GM18505 (cell line): ENCODE measurements at regions not wholly inside any gene's neighbourhood (a gene's known extent, or its start where the extent isn't known, plus 50 kb on each side); places are given as distances from the start of the nearest gene placed in this dataset.
"Not testable (repeated sequence)": the region's sequence is repeated elsewhere in the genome, so short reads cannot be mapped to it uniquely, and the experiment has no call there.

Experiments used
- ATAC-seq: cut with Tn5 transposase; IDR thresholded peaks from one replicate; pipeline ENCODE4 v1.9.1; 2021; ENCODE audit not compliant: unreplicated experiment
- POLR2A ChIP-seq: IDR thresholded peaks from 4 replicates; pipeline ENCODE4 v1.6.1; 2011; ENCODE audit warnings: borderline replicate concordance; ENCODE audit not compliant: insufficient read depth, insufficient read length; ENCODE audit errors: extremely low read depth

DNA sequence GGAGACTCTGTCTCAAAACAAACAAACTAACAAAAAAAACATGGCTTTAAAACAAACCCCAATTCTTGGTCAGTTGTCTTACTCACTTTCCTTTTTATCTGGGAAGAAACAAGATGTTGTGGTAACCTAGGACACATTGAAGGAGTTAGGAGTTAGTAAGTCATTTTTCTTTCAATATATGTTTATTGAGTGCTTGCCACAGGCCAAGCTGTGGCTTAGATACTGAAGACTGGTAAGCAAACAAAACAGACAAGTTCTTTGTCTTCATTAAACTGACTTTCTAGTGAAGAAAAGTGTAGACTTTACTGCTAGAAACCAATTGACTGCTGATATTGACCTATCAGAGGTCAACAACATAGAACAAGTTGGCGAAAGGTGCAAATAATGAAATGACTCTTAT, 1228.3 kb upstream of the FAM98A start:
- no peak for ATAC-seq
- no peak for TF ChIP-seq POLR2A

DNA sequence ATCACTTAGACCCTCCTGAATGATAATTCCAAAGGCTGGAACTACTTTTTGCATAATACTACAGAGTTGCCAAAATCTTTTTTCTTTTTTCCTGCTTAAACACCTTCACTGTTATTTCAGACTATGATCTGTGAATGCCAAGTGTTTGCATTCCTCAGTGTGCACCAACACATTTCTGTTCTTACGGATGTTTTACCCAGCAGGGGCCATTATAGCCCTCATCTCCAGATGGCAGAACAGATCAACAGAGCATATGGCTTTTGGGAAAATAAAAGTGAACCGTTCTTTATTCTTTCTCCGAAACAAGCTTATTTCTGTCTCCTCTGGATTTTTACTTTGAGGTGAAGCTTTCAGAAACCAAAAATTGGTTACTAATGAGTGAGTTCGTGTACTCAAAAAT, 1226.6 kb upstream of the FAM98A start:
- no peak for ATAC-seq

GRCh38 chr2:34822616-34823015, 1223.5 kb upstream of the FAM98A start:
- ATAC-seq, result no peak
- TF ChIP-seq POLR2A, result no peak

More for the DNA sequence above, 1226.6 kb upstream of the FAM98A start:
- TF ChIP-seq POLR2A, result no peak

DNA sequence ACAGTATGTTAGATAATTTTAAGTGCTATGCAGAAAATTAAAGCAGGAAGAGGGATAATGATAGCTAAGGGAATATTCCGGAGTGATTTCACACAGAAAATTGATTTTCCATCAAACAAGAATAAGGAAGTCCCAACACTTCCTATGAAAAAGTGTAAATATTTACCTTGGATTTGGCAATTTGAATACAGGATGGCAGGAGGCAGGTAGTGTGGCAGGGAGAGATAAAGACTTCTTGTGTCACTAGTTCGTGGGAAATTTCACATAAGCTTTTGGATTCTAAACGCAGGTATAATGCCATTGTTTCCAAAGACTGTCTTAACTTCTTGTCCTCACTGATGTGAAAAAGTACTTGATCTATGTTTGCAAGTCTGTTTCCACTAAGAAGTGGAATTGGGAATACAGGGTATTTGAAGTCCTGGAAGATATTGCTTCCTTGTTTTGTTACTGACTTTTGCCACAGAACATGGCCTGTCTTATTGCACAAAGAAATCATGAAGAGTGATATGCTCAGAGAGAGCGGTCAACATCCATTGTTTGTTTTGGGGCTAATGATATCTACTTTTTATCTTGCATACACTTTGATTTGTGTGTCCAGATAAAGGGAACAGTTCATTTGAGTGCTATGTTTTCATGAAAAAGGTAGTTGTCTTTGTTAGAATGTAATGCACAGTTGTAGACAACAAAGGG, 1216.1 kb upstream of the FAM98A start:
- no peak for TF ChIP-seq POLR2A
- no peak for ATAC-seq

GRCh38 chr2:34810456-34810855, 1211.4 kb upstream of the FAM98A start:
- ATAC-seq, result no peak
- TF ChIP-seq POLR2A, result no peak

- ATAC-seq, result no peak
- TF ChIP-seq POLR2A, result no peak
These were observed 1209.3 kb upstream of the FAM98A start for GRCh38 chr2:34808426-34808825.

DNA sequence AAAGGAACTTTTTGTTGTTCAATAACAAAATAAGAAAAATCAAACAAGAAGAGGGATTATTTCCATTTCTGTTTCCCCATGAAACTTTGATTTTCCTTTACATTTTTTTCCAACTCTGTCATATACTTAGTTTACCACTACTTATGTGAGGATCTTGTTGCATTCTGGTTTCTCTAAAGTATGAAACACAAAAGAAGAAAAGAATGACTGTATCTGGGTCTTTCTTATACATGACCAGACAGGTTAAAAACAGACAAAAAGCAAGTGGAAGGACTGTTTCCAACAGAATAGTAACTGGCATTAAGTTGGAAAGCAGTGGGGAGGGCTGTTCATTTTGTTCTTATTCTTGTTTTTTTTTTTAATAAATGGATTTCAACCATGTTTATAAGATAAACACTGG, 1207.8 kb upstream of the FAM98A start:
- no peak for TF ChIP-seq POLR2A
- no peak for ATAC-seq

GRCh38 chr2:34806396-34806795, 1207.3 kb upstream of the FAM98A start:
- no peak for ATAC-seq
- TF ChIP-seq POLR2A, result no peak

- no peak for TF ChIP-seq POLR2A
- ATAC-seq, result no peak
These were observed 1200.5 kb upstream of the FAM98A start for GRCh38 chr2:34799556-34799955.

DNA sequence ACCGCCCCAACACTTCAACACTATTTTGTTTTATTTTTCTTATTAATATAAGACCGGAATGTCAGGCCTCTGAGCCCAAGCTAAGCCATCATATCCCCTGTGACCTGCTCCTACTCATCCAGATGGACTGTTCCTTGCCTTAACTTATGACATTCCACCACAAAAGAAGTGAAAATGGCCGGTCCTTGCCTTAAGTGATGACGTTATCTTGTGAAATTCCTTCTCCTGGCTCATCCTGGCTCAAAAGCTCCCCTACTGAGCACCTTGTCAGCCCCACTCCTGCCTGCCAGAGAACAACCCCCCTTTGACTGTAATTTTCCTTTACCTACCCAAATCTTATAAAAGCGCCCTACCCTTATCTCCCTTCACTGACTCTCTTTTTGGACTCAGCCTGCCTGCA, 1196.5 kb upstream of the FAM98A start:
- ATAC-seq, result not testable (repeated sequence)

DNA sequence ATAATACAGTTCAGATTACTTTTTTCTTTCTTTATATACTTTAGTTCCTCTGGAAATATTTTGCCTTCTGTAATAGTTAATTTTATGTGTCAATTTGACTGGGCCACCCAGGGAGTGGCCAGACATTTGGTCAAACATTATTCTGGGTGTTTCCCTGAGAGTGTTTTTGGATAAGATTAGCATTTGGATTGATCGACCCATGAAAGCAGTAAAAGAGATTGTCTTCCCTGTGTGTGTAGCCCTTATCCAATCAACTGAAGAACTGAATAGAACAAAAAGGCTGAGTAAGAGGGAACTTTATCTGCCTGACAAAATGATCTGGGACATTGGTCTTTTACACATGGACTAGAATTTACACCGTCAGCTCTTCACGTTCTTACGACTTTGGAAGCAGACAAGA, 1190.1 kb upstream of the FAM98A start:
- no peak for TF ChIP-seq POLR2A
- ATAC-seq, result no peak

DNA sequence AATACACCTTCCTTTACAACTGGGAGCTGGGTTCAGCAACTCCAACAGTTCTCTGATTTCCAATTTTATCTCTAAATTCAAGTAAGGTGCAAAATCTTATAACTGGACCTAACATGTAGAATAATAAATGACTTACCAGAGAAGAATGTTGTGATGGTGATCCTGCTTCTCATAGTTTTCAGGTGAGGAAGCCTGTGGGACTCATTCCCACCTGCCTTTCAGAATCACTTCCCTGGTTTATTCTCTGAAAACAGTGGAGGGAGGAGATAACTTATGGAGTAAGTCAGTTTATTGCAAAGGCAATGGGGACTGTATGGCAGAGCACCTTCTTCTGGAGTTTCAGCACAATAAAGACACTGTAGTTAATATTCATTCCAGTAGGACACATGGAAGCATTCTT, 1188.2 kb upstream of the FAM98A start:
- TF ChIP-seq POLR2A, result no peak
- no peak for ATAC-seq

- no peak for ATAC-seq
- no peak for TF ChIP-seq POLR2A
These were observed 1186.2 kb upstream of the FAM98A start for GRCh38 chr2:34785206-34785785.

- no peak for ATAC-seq
- no peak for TF ChIP-seq POLR2A
These were observed 1185.6 kb upstream of the FAM98A start for GRCh38 chr2:34784701-34785100.

DNA sequence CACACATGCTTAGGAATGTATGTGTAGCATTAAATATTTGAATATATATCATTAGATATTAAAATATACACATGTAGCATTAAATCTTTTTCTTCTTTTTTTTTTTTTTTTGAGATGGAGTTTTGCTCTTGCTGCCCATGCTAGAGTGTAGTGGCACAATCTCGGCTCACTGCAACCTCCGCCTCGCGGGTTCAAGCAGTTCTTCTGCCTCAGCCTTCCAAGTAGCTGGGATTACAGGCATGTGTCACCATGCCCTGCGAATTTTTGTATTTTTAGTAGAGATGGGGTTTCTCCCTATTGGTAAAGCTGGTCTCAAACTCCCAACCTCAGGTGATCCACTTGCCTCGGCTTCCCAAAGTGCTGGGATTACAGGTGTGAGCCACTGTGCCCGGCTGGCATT, 1151.6 kb upstream of the FAM98A start:
- not testable (repeated sequence) for ATAC-seq
